LNCAP (cell line): ENCODE measurements at regions not wholly inside any gene's neighbourhood (a gene's known extent, or its start where the extent isn't known, plus 50 kb on each side); places are given as distances from the start of the nearest gene placed in this dataset.

Experiments used
- CTCF ChIP-seq: fragments of 450-650 bp; IDR thresholded peaks from 2 replicates; pipeline ENCODE4 v1.5.1; 2017; ENCODE audit warnings: mild to moderate bottlenecking

- no peak for TF ChIP-seq CTCF
Measured at GRCh38 chr14:98269533-98269932, 1002.5 kb downstream of the BCL11B start.

GRCh38 chr14:98270201-98270600 is 1001.8 kb downstream of the BCL11B start:
- no peak for TF ChIP-seq CTCF

GRCh38 chr14:98274596-98274995 is 997.4 kb downstream of the BCL11B start:
- TF ChIP-seq CTCF: no peak

- TF ChIP-seq CTCF: no peak
Measured at GRCh38 chr14:98278800-98279199, 993.2 kb downstream of the BCL11B start.

GRCh38 chr14:98280436-98280835 is 991.6 kb downstream of the BCL11B start:
- TF ChIP-seq CTCF: no peak

GRCh38 chr14:98288825-98289224 is 983.2 kb downstream of the BCL11B start:
- TF ChIP-seq CTCF: no peak

GRCh38 chr14:98290596-98290995 is 981.4 kb downstream of the BCL11B start:
- TF ChIP-seq CTCF: no peak

GRCh38 chr14:98292191-98292590 is 979.8 kb downstream of the BCL11B start:
- TF ChIP-seq CTCF: no peak
